ENCODE measurements at regions not wholly inside any gene's neighbourhood (a gene's known extent, or its start where the extent isn't known, plus 50 kb on each side); places are given as distances from the start of the nearest gene placed in this dataset.

DNA sequence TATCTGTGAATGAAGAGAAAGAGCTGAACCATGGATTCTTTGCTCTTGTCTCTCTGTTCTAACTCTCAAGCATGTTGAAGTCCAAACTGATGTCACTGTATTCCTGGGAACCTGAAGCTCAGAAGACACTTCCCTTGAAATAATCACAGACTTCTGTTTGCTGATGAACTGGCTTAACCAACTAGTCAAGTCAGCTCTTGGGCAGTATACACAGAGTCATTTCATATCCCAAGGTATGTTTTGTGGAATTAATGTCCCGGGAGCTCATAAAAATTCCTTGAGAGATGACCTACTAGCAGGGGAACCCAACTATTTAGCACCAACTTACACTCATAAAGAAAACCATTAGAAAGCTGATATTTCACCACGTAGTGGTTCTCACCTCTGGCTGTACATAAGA, 156.6 kb downstream of the NR4A2 start:
- CTCF ChIA-PET, result no interaction called here

GRCh38 chr2:156170929-156171328, 161.6 kb downstream of the NR4A2 start:
- POLR2A ChIA-PET, result no interaction called here
- DNase-seq (ENCODE audit: low spot score) (no peak), ATAC-seq (no peak)
- Mint-ChIP-seq H3K27me3 (ENCODE audit: low read depth) (no peaks in the 10 kb centered on the region), H3K4me1 (peaks cover 49% of the 10 kb centered on the region), H3K9me3 (peaks cover 26% of the 10 kb centered on the region), H3K4me3 (no peak overlapping the region), H3K36me3 (peaks cover 29% of the 10 kb centered on the region), H3K27ac (no peak overlapping the region)
- CTCF ChIA-PET, result no interaction called here
- TF ChIP-seq JAZF1 (CRISPR knock-in tag; IDR thresholded peaks at IDR 0.05) (no peak), GRHL2 (CRISPR knock-in tag; IDR thresholded peaks at IDR 0.05; ENCODE audit: insufficient replicate concordance, severe bottlenecking) (no peak), ESRRA (CRISPR knock-in tag; IDR thresholded peaks at IDR 0.05; ENCODE audit: borderline replicate concordance) (no peak), TCF7 (CRISPR knock-in tag; IDR thresholded peaks at IDR 0.05; ENCODE audit: low read depth) (no peak)
- TF ChIP-seq, protein P1, sequence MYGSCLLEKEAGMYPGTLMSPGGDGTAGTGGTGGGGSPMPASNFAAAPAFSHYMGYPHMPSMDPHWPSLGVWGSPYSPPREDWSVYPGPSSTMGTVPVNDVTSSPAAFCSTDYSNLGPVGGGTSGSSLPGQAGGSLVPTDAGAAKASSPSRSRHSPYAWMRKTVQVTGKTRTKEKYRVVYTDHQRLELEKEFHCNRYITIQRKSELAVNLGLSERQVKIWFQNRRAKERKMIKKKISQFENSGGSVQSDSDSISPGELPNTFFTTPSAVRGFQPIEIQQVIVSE (CRISPR knock-in tag; IDR thresholded peaks at IDR 0.05; ENCODE audit: borderline replicate concordance), result no peak
- TF ChIP-seq, protein P2, sequence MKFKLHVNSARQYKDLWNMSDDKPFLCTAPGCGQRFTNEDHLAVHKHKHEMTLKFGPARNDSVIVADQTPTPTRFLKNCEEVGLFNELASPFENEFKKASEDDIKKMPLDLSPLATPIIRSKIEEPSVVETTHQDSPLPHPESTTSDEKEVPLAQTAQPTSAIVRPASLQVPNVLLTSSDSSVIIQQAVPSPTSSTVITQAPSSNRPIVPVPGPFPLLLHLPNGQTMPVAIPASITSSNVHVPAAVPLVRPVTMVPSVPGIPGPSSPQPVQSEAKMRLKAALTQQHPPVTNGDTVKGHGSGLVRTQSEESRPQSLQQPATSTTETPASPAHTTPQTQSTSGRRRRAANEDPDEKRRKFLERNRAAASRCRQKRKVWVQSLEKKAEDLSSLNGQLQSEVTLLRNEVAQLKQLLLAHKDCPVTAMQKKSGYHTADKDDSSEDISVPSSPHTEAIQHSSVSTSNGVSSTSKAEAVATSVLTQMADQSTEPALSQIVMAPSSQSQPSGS (CRISPR knock-in tag; IDR thresholded peaks at IDR 0.05; ENCODE audit: borderline replicate concordance, low read depth), result no peak

More for the DNA sequence above, 156.6 kb downstream of the NR4A2 start:
- TF ChIP-seq CBFB (CRISPR knock-in tag; IDR thresholded peaks at IDR 0.05; ENCODE audit: low read depth) (no peak), ZMAT4 (CRISPR knock-in tag; IDR thresholded peaks at IDR 0.05) (no peak), ZNF671 (CRISPR knock-in tag; IDR thresholded peaks at IDR 0.05) (no peak), ZNF317 (CRISPR knock-in tag; IDR thresholded peaks at IDR 0.05; ENCODE audit: borderline replicate concordance, low read depth) (no peak)
- POLR2A ChIA-PET, result no interaction called here
- H3K27me3 Mint-ChIP-seq (ENCODE audit: low read depth), result no peaks in the 10 kb centered on the region
- DNase-seq (ENCODE audit: low spot score), result no peak
- H3K36me3 Mint-ChIP-seq, result peaks cover 18% of the 10 kb centered on the region
- no peak overlapping the region for H3K4me3 Mint-ChIP-seq
- peaks cover 21% of the 10 kb centered on the region for H3K4me1 Mint-ChIP-seq
- H3K9me3 Mint-ChIP-seq, result peaks cover 20% of the 10 kb centered on the region
- ATAC-seq, result no peak
- no peak overlapping the region for H3K27ac Mint-ChIP-seq

- ChIA-PET POLR2A (no interaction called here), CTCF (no interaction called here)
- Mint-ChIP-seq H3K36me3 (peaks cover 9% of the 10 kb centered on the region), H3K4me3 (no peak overlapping the region), H3K4me1 (peaks cover 37% of the 10 kb centered on the region), H3K9me3 (peaks cover 5% of the 10 kb centered on the region), H3K27me3 (ENCODE audit: low read depth) (no peaks in the 10 kb centered on the region), H3K27ac (no peak overlapping the region)
- TF ChIP-seq ZNF416 (CRISPR knock-in tag; IDR thresholded peaks at IDR 0.05) (no peak), TEAD4 (CRISPR knock-in tag; IDR thresholded peaks at IDR 0.05) (no peak), ATF1 (CRISPR knock-in tag; IDR thresholded peaks at IDR 0.05) (no peak), HMGA2 (CRISPR knock-in tag; IDR thresholded peaks at IDR 0.05) (no peak), ZNF263 (CRISPR knock-in tag; IDR thresholded peaks at IDR 0.05; ENCODE audit: low read depth) (no peak), ZMAT4 (CRISPR knock-in tag; IDR thresholded peaks at IDR 0.05) (no peak), ZBTB21 (CRISPR knock-in tag; IDR thresholded peaks at IDR 0.05; ENCODE audit: borderline replicate concordance) (no peak), FOXJ3 (CRISPR knock-in tag; IDR thresholded peaks at IDR 0.05; ENCODE audit: borderline replicate concordance) (no peak), SMAD3 (CRISPR knock-in tag; IDR thresholded peaks at IDR 0.05; ENCODE audit: borderline replicate concordance) (no peak)
- DNase-seq (ENCODE audit: low spot score) (no peak), ATAC-seq (no peak)
Measured at GRCh38 chr2:156165742-156166141, 166.8 kb downstream of the NR4A2 start.
